ENCODE measurements at regions not wholly inside any gene's neighbourhood (a gene's known extent, or its start where the extent isn't known, plus 50 kb on each side); places are given as distances from the start of the nearest gene placed in this dataset.

GRCh38 chr22:11629661-11630385, 3898.2 kb upstream of the OR11H1 start:
- TF ChIP-seq CTCF (IDR thresholded peaks at IDR 0.05) (no peak), POLR2AphosphoS5 (IDR thresholded peaks at IDR 0.05) (no peak), POLR2A (IDR thresholded peaks at IDR 0.05) (no peak)
